K562 (cell line): ENCODE measurements at regions not wholly inside any gene's neighbourhood (a gene's known extent, or its start where the extent isn't known, plus 50 kb on each side); places are given as distances from the start of the nearest gene placed in this dataset.

Experiments
- ATAC-seq: fragments of 200-7000 bp; cut with Tn5 transposase; 3 replicates; pipeline ENCODE4 v1.9.1; 2020; ENCODE audit warnings: moderate library complexity
- BruUV-seq: library from RNA; stranded (reverse); fragments of 400-500 nt; replicated peaks from 2 replicates; lab custom pipeline; 2021; lab: Mats Ljungman, UMichigan
- CTCF ChIA-PET: fragments of 300-600 bp; formaldehyde crosslinking; extraction: SDS; loops from one replicate; lab custom pipeline; 2021; ENCODE audit warnings: low intra/inter-chr PET ratio; lab: Yijun Ruan, JAX
- POLR2A ChIA-PET: fragments of 300-600, 350-650 bp; sonication (Branson Sonifier 250); formaldehyde crosslinking; extraction: SDS; loops from one replicate; lab custom pipeline; 2021; ENCODE audit warnings: antibody characterized with exemption, inconsistent platforms; lab: Yijun Ruan, JAX
- DNase-seq, 4 experiments: peaks; one replicate each; pipeline versions ENCODE4 v3.0.0 to v3.0.0-alpha.2; 2011 to 2018; ENCODE audit warnings: low spot score in 3 of 4, mixed read lengths in 3 of 4; ENCODE audit errors: extremely low read depth in 1 of 4
- FAIRE-seq: peaks from 2 replicates; lab custom pipeline; 2011; peaks lifted over from hg19 to GRCh38; lab: Jason Lieb, UNC
- H2AFZ ChIP-seq: 2 replicates; pipeline ENCODE4 v1.6.0; 2011; ENCODE audit warnings: low read depth, low read length, control low read depth, inconsistent platforms
- H3K27ac ChIP-seq: fragments of 200-600 bp; 3 replicates; pipeline ENCODE4 v1.8.0; 2011; ENCODE audit warnings: low read depth, mild to moderate bottlenecking, control low read depth, inconsistent platforms, low read length, moderate library complexity, mixed read lengths; ENCODE audit errors: extremely low read depth
- H3K27me3 ChIP-seq, 2 experiments: fragments of 300-600 bp in 1 of 2; 2 replicates in 1 of 2; 3 replicates in 1 of 2; pipeline versions ENCODE4 v1.6.0 to v1.8.0; 2011; ENCODE audit warnings: inconsistent platforms in 2 of 2, low read length in 2 of 2, mild to moderate bottlenecking in 1 of 2, mixed read lengths in 1 of 2, moderate library complexity in 1 of 2; ENCODE audit not compliant: control insufficient read depth in 2 of 2, insufficient read depth in 2 of 2
- H3K36me3 ChIP-seq: fragments of 300-600 bp; 3 replicates; pipeline ENCODE4 v1.8.0; 2011; ENCODE audit warnings: mild to moderate bottlenecking, low read length, inconsistent platforms; ENCODE audit not compliant: control insufficient read depth, insufficient read depth
- H3K4me1 ChIP-seq, 2 experiments: fragments of 200-600 bp in 1 of 2; replicated peaks in 1 of 2; 2 replicates in 1 of 2; 3 replicates in 1 of 2; pipeline versions ENCODE4 v1.5.1 to v1.8.0; 2011; ENCODE audit warnings: inconsistent platforms in 2 of 2, low read length in 2 of 2, mild to moderate bottlenecking in 1 of 2, mixed read lengths in 1 of 2, moderate library complexity in 1 of 2; ENCODE audit not compliant: control insufficient read depth in 2 of 2, insufficient read depth in 2 of 2
- H3K4me2 ChIP-seq: 2 replicates; pipeline ENCODE4 v1.6.1; 2011; ENCODE audit warnings: low read length, control low read depth, inconsistent platforms, mixed read lengths; ENCODE audit not compliant: insufficient read depth
- H3K4me3 ChIP-seq: fragments of 200-600 bp; sonication (generic), shearing (Covaris generic); 2 replicates; pipeline ENCODE4 v1.5.1; 2016; ENCODE audit warnings: control low read depth, inconsistent platforms
- H3K79me2 ChIP-seq: fragments of 200-600 bp; 3 replicates; pipeline ENCODE4 v1.8.0; 2011; ENCODE audit warnings: low read length, inconsistent platforms; ENCODE audit not compliant: control insufficient read depth, insufficient read depth
- H3K9ac ChIP-seq, 2 experiments: 2 replicates each; pipeline versions ENCODE4 v1.6.0 to v1.6.1; 2011; ENCODE audit warnings: low read depth in 2 of 2, low read length in 2 of 2, control low read depth in 1 of 2, inconsistent platforms in 1 of 2, mild to moderate bottlenecking in 1 of 2, mixed read lengths in 1 of 2; ENCODE audit not compliant: insufficient read depth in 1 of 2
- H3K9me1 ChIP-seq: one replicate; pipeline ENCODE4 v1.6.0; 2011; ENCODE audit warnings: inconsistent platforms, mild to moderate bottlenecking, low read length, moderate library complexity; ENCODE audit not compliant: control insufficient read depth, insufficient read depth
- H3K9me3 ChIP-seq: replicated peaks from 2 replicates; pipeline ENCODE4 v1.5.1; 2011; ENCODE audit warnings: low read depth, low read length, inconsistent platforms; ENCODE audit not compliant: control insufficient read depth, insufficient read depth
- H4K20me1 ChIP-seq: replicated peaks from 2 replicates; pipeline ENCODE4 v1.6.1; 2011; ENCODE audit warnings: low read length, inconsistent platforms, mixed read lengths; ENCODE audit not compliant: control insufficient read depth, insufficient read depth
- COPS2 ChIP-seq: fragments of 450-650 bp; conservative IDR thresholded peaks from 2 replicates; pipeline ENCODE4 v1.6.1; 2016; ENCODE audit warnings: mild to moderate bottlenecking, moderate library complexity
- PHF8 ChIP-seq: fragments of 200-600 bp; sonication (generic); IDR thresholded peaks from 2 replicates; pipeline ENCODE4 v1.6.1; 2012; ENCODE audit warnings: mixed run types, mild to moderate bottlenecking, inconsistent platforms, low read length, moderate library complexity, borderline replicate concordance
- POLR3G ChIP-seq: IDR thresholded peaks from 2 replicates; pipeline ENCODE4 v1.6.1; 2011; ENCODE audit not compliant: insufficient read length, insufficient replicate concordance; ENCODE audit errors: extremely low read depth
- SMAD2 ChIP-seq: fragments of 150-350 bp; IDR thresholded peaks from 2 replicates; pipeline ENCODE4 v1.6.1; 2014; ENCODE audit warnings: low read depth, mild to moderate bottlenecking, low read length
- STAT5A ChIP-seq: IDR thresholded peaks from 2 replicates; pipeline ENCODE4 v1.6.1; 2012; ENCODE audit warnings: low read length, inconsistent platforms, borderline replicate concordance
- TAF1 ChIP-seq: IDR thresholded peaks from 2 replicates; pipeline ENCODE4 v1.6.1; 2011; ENCODE audit warnings: mild to moderate bottlenecking, low read length, moderate library complexity; ENCODE audit not compliant: insufficient read depth, control insufficient read depth, severe bottlenecking; ENCODE audit errors: extremely low read depth
- XRCC3 ChIP-seq: fragments of 450-650 bp; IDR thresholded peaks from 2 replicates; pipeline ENCODE4 v1.6.1; 2017; ENCODE audit warnings: mild to moderate bottlenecking, moderate library complexity
- YY1 ChIP-seq, 3 experiments: IDR thresholded peaks; 2 replicates each; pipeline ENCODE4 v1.6.1; 2011; ENCODE audit warnings: low read length in 2 of 3, mild to moderate bottlenecking in 2 of 3, moderate library complexity in 2 of 3, borderline replicate concordance in 1 of 3, control low read depth in 1 of 3, low read depth in 1 of 3; ENCODE audit not compliant: insufficient read depth in 3 of 3, insufficient replicate concordance in 2 of 3, control insufficient read depth in 1 of 3, insufficient read length in 1 of 3; ENCODE audit errors: extremely low read depth in 1 of 3
- ZFP1 ChIP-seq: fragments of 450-650 bp; formaldehyde crosslinking; IDR thresholded peaks from 2 replicates; pipeline ENCODE4 v1.4.0; 2020; ENCODE audit warnings: mild to moderate bottlenecking, mixed read lengths
- ZNF707 ChIP-seq: fragments of 250-450 bp; sonication (Bioruptor Pico); conservative IDR thresholded peaks from 2 replicates; pipeline ENCODE4 v1.8.0; 2022; ENCODE audit warnings: inconsistent platforms, mild to moderate bottlenecking, moderate library complexity
- ZNF75A ChIP-seq: fragments of 450-650 bp; formaldehyde crosslinking; IDR thresholded peaks from 2 replicates; pipeline ENCODE4 v1.4.0; 2020; ENCODE audit warnings: mild to moderate bottlenecking
- WGBS: fragments of 100-300 bp; shearing (Covaris generic); methylation state at CpG from one replicate; pipeline ENCODE4 v1.1.6; 2016; ENCODE audit warnings: low coverage, mixed read lengths; ENCODE audit not compliant: insufficient coverage; ENCODE audit errors: missing lambda C conversion rate; 5-methylcytosine and 5-hydroxymethylcytosine counted together
- in situ Hi-C: fragments of 300-500 bp; cut with MboI; formaldehyde crosslinking; loops from 4 replicates; pipeline ENCODE4 v1.15.0; 2018; ENCODE audit warnings: inconsistent platforms, mixed read lengths
- intact Hi-C: fragments of 100-400 bp; cut with micrococcal nuclease; formaldehyde crosslinking; loops from 2 replicates; pipeline ENCODE4 v1.14.2; 2022

GRCh38 chr4:153098427-153098826 is 105.8 kb upstream of the TRIM2 start:
- no peaks in the 10 kb centered on the region for H3K9me3 ChIP-seq
- no peak overlapping the region for H3K9ac ChIP-seq
- H3K9me1 ChIP-seq = no peaks in the 10 kb centered on the region
- no peaks in the 10 kb centered on the region for H3K4me1 ChIP-seq
- TF ChIP-seq TAF1 = no peak
- no peak for TF ChIP-seq STAT5A
- TF ChIP-seq PHF8 = no peak
- no peak for TF ChIP-seq POLR3G
- H3K79me2 ChIP-seq = no peaks in the 10 kb centered on the region
- no peak overlapping the region for H3K4me3 ChIP-seq
- ATAC-seq = no peak
- no peak overlapping the region for H3K27ac ChIP-seq
- no peaks in the 10 kb centered on the region for H4K20me1 ChIP-seq
- no peak for DNase-seq
- intact Hi-C loops (no loop called here), in situ Hi-C loops (no loop called here)
- peaks cover 1 to 16% of the 10 kb centered on the region in 2 experiments; a peak in 3 of 5 replicates for H3K27me3 ChIP-seq
- no peak overlapping the region for H2AFZ ChIP-seq
- BruUV-seq = no TSS peak
- no peak overlapping the region for H3K4me2 ChIP-seq
- no peaks in the 10 kb centered on the region for H3K36me3 ChIP-seq
- FAIRE-seq = no peak
- ChIA-PET POLR2A (no interaction called here), CTCF (no interaction called here)
- WGBS = 0% methylated on average over 3 of the region's 3 CpGs

GRCh38 chr4:153099391-153100140 is 104.7 kb upstream of the TRIM2 start:
- BruUV-seq = no TSS peak
- Histone ChIP-seq H3K36me3 (no peaks in the 10 kb centered on the region), H3K27me3 (peaks cover 0 to 15% of the 10 kb centered on the region in 2 experiments; a peak in 2 of 5 replicates), H3K9ac (no peak overlapping the region), H3K4me3 (no peak overlapping the region), H3K4me1 (no peaks in the 10 kb centered on the region), H3K27ac (no peak overlapping the region), H2AFZ (no peak overlapping the region), H3K9me3 (no peaks in the 10 kb centered on the region), H3K4me2 (no peak overlapping the region), H4K20me1 (no peaks in the 10 kb centered on the region), H3K9me1 (no peaks in the 10 kb centered on the region), H3K79me2 (no peaks in the 10 kb centered on the region)
- ATAC-seq = no peak
- WGBS = 3% methylated on average over 3 of the region's 3 CpGs
- ChIA-PET POLR2A (interaction anchor here (0.6 to 1.1 kb wide), 2 partner anchors 10 to 255 kb away, joined by 4 to 5 read pairs; no protein-coding TSS in a partner anchor), CTCF (no interaction called here)
- in situ Hi-C loops (no loop called here), intact Hi-C loops (no loop called here)
- no peak for FAIRE-seq
- DNase-seq = no peak
- no peak for TF ChIP-seq SMAD2
- no peak for TF ChIP-seq COPS2
- no peak for TF ChIP-seq ZNF707
- TF ChIP-seq ZNF75A (CRISPR knock-in tag) = no peak
- TF ChIP-seq ZFP1 (CRISPR knock-in tag) = no peak
- TF ChIP-seq YY1 (IDR thresholded peaks at IDR 0.05; ENCODE audit: borderline replicate concordance in 1 of 3, control insufficient read depth in 1 of 3, extremely low read depth in 1 of 3, insufficient read depth in 3 of 3, insufficient read length in 1 of 3, insufficient replicate concordance in 2 of 3, low read depth in 1 of 3, low read length in 2 of 3) = peak in 1 of 3 experiments; percentile 14
- TF ChIP-seq XRCC3 = no peak
